ENCODE measurements at regions not wholly inside any gene's neighbourhood (a gene's known extent, or its start where the extent isn't known, plus 50 kb on each side); places are given as distances from the start of the nearest gene placed in this dataset.

DNA sequence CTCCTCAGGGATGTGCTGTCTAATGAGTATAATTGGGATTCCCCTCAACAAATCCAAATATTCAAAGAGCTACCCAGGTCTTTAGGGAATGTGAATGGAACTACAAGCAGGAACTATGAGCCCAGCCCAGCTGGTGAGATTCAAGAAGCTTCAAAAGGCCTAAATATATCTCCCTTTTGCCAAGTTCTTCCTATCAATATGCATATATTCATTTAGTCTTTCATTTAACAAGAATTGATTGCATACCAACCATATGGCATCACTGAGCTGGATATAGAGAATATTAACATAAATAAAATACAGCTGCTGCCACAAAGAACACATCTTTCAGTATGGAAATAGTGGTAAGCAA is 58.9 kb upstream of the PRSS23 start (continued):
- TF ChIP-seq, protein P1, sequence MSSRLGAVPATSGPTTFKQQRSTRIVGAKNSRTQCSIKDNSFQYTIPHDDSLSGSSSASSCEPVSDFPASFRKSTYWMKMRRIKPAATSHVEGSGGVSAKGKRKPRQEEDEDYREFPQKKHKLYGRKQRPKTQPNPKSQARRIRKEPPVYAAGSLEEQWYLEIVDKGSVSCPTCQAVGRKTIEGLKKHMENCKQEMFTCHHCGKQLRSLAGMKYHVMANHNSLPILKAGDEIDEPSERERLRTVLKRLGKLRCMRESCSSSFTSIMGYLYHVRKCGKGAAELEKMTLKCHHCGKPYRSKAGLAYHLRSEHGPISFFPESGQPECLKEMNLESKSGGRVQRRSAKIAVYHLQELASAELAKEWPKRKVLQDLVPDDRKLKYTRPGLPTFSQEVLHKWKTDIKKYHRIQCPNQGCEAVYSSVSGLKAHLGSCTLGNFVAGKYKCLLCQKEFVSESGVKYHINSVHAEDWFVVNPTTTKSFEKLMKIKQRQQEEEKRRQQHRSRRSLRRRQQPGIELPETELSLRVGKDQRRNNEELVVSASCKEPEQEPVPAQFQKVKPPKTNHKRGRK (CRISPR knock-in tag; IDR thresholded peaks at IDR 0.05; ENCODE audit: borderline replicate concordance), result no peak

DNA sequence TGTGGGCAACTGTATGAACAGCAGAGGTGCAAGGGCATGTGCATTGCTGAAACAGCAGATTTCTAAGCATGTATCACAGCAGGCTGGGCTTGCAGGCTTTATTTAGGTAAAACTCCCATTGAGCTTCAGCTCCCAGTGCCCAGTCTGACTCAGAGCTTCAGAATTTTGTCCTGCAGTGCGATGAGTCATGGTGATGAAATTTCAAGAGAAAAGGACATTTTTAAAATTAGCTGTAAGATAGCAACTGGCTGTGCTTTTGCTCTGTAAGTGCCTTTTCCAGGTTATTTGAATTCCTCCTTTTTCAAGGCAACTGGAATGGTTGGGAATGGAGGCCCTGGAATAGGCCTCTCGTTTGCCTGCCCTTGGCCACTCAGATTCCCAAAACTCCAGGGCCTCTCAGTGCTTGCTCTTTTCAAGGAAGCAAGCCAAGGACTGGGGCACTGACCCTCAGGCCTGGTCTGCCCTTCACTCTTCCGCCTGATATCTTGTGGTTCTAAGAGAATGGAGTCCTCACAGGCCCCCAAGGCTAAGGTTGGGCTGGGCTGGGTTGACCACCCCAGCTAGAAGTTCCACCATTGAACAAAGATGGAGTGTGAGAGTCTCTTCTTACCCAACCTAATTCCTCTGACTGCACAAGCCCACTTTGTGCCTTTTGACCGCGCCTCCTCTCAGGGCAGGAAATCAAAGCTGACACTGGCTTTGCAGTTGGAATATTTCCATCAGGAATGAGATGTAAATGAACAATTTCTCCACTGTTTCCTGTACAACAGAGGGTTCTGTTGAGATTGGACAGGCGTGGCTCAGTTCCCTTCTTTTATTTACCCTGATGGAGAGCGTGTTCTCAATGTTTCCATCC is 59.5 kb upstream of the PRSS23 start:
- no peaks in the 10 kb centered on the region for H3K27me3 Mint-ChIP-seq (ENCODE audit: low read depth)
- TF ChIP-seq, protein P2, sequence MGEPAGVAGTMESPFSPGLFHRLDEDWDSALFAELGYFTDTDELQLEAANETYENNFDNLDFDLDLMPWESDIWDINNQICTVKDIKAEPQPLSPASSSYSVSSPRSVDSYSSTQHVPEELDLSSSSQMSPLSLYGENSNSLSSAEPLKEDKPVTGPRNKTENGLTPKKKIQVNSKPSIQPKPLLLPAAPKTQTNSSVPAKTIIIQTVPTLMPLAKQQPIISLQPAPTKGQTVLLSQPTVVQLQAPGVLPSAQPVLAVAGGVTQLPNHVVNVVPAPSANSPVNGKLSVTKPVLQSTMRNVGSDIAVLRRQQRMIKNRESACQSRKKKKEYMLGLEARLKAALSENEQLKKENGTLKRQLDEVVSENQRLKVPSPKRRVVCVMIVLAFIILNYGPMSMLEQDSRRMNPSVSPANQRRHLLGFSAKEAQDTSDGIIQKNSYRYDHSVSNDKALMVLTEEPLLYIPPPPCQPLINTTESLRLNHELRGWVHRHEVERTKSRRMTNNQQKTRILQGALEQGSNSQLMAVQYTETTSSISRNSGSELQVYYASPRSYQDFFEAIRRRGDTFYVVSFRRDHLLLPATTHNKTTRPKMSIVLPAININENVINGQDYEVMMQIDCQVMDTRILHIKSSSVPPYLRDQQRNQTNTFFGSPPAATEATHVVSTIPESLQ (CRISPR knock-in tag; IDR thresholded peaks at IDR 0.05), result no peak
- TF ChIP-seq ZNF423 (CRISPR knock-in tag; IDR thresholded peaks at IDR 0.05), result peak; percentile 4; the same call in 1 of the 2 replicates
- TF ChIP-seq, protein P3, sequence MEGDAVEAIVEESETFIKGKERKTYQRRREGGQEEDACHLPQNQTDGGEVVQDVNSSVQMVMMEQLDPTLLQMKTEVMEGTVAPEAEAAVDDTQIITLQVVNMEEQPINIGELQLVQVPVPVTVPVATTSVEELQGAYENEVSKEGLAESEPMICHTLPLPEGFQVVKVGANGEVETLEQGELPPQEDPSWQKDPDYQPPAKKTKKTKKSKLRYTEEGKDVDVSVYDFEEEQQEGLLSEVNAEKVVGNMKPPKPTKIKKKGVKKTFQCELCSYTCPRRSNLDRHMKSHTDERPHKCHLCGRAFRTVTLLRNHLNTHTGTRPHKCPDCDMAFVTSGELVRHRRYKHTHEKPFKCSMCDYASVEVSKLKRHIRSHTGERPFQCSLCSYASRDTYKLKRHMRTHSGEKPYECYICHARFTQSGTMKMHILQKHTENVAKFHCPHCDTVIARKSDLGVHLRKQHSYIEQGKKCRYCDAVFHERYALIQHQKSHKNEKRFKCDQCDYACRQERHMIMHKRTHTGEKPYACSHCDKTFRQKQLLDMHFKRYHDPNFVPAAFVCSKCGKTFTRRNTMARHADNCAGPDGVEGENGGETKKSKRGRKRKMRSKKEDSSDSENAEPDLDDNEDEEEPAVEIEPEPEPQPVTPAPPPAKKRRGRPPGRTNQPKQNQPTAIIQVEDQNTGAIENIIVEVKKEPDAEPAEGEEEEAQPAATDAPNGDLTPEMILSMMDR (IDR thresholded peaks at IDR 0.05), result no peak
- CTCF ChIA-PET, result interaction anchor here (1.0 kb wide), 1 partner anchor 64 kb away, joined by 3 read pairs; no protein-coding TSS in a partner anchor
- H3K9me3 Mint-ChIP-seq, result peaks cover 22% of the 10 kb centered on the region
- ATAC-seq (peak; percentile 82), DNase-seq (ENCODE audit: low spot score) (peak; percentile 15)
- 0 out of 2 replicates have a peak, but pooled peaks cover 3% of the 10 kb centered on the region for H3K36me3 Mint-ChIP-seq
- H3K4me3 Mint-ChIP-seq, result no peak overlapping the region
- peaks cover 15% of the 10 kb centered on the region for H3K4me1 Mint-ChIP-seq
- H3K27ac Mint-ChIP-seq, result peak overlapping the region; percentile 95
- POLR2A ChIA-PET, result no interaction called here

DNA sequence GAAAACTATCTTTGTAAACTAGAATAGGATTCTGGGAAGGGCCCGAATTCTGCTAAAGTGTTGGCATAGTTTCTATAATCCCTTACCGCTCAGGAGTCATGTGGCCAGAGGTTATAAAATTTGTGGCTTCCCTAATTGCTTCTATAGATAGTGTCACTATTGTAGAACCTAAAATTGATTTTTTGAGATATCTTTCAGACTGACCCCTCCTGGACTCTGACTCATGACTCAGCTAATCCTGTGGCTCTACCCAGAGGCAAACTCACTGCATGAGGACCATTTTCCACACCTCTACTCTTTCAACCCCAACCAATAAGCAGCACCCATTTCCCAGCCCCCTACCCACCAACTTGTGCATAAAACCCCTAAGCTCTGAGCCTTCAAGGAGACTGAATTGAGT is 61.8 kb upstream of the PRSS23 start:
- Mint-ChIP-seq H3K9me3 (peaks cover 16% of the 10 kb centered on the region), H3K36me3 (no peaks in the 10 kb centered on the region), H3K27ac (no peak overlapping the region), H3K4me3 (no peak overlapping the region), H3K4me1 (peaks cover 15% of the 10 kb centered on the region), H3K27me3 (ENCODE audit: low read depth) (no peaks in the 10 kb centered on the region)
- TF ChIP-seq SP1 (CRISPR knock-in tag; conservative IDR thresholded peaks at IDR 0.05), result no peak
- TF ChIP-seq, protein P4, sequence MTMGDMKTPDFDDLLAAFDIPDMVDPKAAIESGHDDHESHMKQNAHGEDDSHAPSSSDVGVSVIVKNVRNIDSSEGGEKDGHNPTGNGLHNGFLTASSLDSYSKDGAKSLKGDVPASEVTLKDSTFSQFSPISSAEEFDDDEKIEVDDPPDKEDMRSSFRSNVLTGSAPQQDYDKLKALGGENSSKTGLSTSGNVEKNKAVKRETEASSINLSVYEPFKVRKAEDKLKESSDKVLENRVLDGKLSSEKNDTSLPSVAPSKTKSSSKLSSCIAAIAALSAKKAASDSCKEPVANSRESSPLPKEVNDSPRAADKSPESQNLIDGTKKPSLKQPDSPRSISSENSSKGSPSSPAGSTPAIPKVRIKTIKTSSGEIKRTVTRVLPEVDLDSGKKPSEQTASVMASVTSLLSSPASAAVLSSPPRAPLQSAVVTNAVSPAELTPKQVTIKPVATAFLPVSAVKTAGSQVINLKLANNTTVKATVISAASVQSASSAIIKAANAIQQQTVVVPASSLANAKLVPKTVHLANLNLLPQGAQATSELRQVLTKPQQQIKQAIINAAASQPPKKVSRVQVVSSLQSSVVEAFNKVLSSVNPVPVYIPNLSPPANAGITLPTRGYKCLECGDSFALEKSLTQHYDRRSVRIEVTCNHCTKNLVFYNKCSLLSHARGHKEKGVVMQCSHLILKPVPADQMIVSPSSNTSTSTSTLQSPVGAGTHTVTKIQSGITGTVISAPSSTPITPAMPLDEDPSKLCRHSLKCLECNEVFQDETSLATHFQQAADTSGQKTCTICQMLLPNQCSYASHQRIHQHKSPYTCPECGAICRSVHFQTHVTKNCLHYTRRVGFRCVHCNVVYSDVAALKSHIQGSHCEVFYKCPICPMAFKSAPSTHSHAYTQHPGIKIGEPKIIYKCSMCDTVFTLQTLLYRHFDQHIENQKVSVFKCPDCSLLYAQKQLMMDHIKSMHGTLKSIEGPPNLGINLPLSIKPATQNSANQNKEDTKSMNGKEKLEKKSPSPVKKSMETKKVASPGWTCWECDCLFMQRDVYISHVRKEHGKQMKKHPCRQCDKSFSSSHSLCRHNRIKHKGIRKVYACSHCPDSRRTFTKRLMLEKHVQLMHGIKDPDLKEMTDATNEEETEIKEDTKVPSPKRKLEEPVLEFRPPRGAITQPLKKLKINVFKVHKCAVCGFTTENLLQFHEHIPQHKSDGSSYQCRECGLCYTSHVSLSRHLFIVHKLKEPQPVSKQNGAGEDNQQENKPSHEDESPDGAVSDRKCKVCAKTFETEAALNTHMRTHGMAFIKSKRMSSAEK (CRISPR knock-in tag; IDR thresholded peaks at IDR 0.05; ENCODE audit: borderline replicate concordance), result no peak
- TF ChIP-seq, protein P5, sequence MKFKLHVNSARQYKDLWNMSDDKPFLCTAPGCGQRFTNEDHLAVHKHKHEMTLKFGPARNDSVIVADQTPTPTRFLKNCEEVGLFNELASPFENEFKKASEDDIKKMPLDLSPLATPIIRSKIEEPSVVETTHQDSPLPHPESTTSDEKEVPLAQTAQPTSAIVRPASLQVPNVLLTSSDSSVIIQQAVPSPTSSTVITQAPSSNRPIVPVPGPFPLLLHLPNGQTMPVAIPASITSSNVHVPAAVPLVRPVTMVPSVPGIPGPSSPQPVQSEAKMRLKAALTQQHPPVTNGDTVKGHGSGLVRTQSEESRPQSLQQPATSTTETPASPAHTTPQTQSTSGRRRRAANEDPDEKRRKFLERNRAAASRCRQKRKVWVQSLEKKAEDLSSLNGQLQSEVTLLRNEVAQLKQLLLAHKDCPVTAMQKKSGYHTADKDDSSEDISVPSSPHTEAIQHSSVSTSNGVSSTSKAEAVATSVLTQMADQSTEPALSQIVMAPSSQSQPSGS (CRISPR knock-in tag; IDR thresholded peaks at IDR 0.05; ENCODE audit: borderline replicate concordance, low read depth), result no peak
- no peak for TF ChIP-seq GTF2I (CRISPR knock-in tag; conservative IDR thresholded peaks at IDR 0.05)
- TF ChIP-seq NFYB (CRISPR knock-in tag; conservative IDR thresholded peaks at IDR 0.05; ENCODE audit: low read depth), result no peak
- TF ChIP-seq, protein P6, sequence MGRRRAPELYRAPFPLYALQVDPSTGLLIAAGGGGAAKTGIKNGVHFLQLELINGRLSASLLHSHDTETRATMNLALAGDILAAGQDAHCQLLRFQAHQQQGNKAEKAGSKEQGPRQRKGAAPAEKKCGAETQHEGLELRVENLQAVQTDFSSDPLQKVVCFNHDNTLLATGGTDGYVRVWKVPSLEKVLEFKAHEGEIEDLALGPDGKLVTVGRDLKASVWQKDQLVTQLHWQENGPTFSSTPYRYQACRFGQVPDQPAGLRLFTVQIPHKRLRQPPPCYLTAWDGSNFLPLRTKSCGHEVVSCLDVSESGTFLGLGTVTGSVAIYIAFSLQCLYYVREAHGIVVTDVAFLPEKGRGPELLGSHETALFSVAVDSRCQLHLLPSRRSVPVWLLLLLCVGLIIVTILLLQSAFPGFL (CRISPR knock-in tag; IDR thresholded peaks at IDR 0.05; ENCODE audit: borderline replicate concordance), result no peak
- TF ChIP-seq ZNF423 (CRISPR knock-in tag; IDR thresholded peaks at IDR 0.05), result no peak
- POLR2A ChIA-PET, result no interaction called here
- CTCF ChIA-PET, result no interaction called here
- DNase-seq (ENCODE audit: low spot score) (no peak), ATAC-seq (no peak)
